NCI-H1092 treated with DMSO at 0.1 percent for 48 hours (cell line): ENCODE measurements at regions not wholly inside any gene's neighbourhood (a gene's known extent, or its start where the extent isn't known, plus 50 kb on each side); places are given as distances from the start of the nearest gene placed in this dataset.

Source experiments
- DNase-seq: peaks from one replicate; lab custom pipeline; 2025; lab: John Stamatoyannopoulos, UW

- no peak for DNase-seq
Observed at GRCh38 chr4:28973587-28974350, 1746.4 kb upstream of the PCDH7 start.

- no peak for DNase-seq
Observed at GRCh38 chr4:28976369-28976768, 1743.8 kb upstream of the PCDH7 start.

DNA sequence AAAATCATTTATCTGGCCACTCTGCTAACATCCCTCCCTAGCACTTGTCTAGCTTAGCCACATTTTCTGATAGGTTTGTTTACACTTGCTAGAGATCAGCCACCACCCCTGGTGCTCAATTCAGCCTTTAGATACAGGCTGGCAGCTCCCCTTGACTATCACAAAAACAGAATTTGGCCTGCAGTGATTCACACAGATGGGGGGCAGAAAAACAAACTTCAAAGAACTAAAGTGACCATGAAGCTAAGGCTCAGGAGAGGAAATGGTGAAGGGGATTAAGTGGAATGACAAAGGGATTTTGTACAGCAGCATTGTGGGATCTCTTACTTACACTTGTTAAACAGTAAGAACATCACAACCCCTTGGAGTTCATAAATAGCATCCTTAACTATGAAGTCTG, 1718.0 kb upstream of the PCDH7 start:
- no peak for DNase-seq

DNA sequence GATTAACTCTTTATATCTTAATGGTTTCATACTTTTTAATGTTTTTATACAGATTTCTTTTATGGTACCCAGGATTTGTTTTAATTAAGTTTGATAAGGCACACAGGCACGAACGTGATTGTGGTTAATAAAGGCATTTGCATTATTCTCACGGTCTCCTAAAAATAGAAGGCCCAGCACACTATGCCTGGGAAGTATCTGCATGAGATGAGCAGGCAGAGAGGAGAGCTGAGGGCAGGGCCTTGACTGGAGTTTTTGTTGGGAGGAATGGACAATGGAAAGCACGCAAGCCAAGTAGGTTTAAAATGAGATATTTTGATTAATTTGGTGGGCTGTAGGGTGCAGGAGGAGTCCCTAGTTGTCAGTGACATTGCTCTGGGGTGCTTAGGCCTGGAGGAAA, 1714.3 kb upstream of the PCDH7 start:
- no peak for DNase-seq

GRCh38 chr4:29009908-29010307, 1710.3 kb upstream of the PCDH7 start:
- DNase-seq = no peak

DNA sequence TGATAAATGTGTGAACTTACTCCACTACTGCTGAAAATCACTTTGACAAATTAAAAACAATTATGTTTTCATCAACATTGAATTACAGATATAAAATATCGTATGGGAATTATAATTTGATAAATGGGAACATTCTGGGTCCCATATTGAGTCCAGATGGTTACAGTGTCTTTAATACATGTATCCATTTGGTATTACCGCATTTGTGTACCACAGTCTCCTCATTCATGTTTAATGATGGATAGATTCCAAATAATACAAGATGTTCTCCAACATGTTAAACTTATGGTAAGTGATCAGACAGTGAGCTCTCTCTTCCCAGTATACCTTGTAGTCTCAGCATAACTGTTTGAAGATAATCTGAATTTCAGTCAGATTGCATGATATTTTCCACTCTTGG, 1706.8 kb upstream of the PCDH7 start:
- DNase-seq = no peak

GRCh38 chr4:29014555-29014954, 1705.6 kb upstream of the PCDH7 start:
- no peak for DNase-seq

DNA sequence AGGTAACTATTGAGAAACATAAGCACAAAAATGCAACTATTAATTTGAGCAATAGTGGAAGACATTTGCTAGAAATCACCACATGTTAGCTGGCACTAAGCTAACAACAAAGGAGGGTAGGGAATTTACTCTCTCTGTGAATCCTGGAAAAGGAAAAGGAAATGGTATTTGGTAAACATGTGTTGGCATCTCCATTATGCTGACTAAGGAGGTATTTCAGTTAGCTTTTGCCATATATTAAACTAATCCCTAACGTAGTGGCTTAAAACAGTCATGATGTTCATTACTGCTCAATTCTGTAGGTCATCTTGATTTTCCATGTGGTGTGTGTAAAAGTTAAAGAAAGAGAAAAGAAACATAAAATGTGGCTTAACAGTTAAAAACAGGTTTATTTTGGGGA, 1686.5 kb upstream of the PCDH7 start:
- no peak for DNase-seq

GRCh38 chr4:29037501-29037900, 1682.7 kb upstream of the PCDH7 start:
- DNase-seq = no peak

DNA sequence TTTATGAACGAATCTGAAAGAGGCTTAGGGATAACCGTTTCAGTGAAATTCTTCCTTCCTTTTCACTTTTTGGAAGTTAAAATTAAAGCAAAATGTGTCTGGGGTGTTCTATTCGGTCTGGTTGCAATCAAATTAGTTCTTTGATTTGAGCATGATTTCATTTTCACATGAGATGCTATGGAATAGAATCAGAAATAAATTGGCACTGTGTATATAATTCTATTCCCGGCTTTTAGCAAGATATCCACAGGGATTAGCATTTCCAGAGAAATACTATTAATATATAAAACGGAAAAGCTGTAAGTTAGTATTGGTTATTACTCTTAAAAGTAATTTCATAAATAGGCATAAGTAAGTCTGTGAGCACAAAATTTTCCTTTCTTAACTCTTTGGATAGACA, 1676.8 kb upstream of the PCDH7 start:
- DNase-seq = no peak

GRCh38 chr4:29046186-29046585, 1674.0 kb upstream of the PCDH7 start:
- no peak for DNase-seq

GRCh38 chr4:29046781-29047180, 1673.4 kb upstream of the PCDH7 start:
- DNase-seq = no peak

DNA sequence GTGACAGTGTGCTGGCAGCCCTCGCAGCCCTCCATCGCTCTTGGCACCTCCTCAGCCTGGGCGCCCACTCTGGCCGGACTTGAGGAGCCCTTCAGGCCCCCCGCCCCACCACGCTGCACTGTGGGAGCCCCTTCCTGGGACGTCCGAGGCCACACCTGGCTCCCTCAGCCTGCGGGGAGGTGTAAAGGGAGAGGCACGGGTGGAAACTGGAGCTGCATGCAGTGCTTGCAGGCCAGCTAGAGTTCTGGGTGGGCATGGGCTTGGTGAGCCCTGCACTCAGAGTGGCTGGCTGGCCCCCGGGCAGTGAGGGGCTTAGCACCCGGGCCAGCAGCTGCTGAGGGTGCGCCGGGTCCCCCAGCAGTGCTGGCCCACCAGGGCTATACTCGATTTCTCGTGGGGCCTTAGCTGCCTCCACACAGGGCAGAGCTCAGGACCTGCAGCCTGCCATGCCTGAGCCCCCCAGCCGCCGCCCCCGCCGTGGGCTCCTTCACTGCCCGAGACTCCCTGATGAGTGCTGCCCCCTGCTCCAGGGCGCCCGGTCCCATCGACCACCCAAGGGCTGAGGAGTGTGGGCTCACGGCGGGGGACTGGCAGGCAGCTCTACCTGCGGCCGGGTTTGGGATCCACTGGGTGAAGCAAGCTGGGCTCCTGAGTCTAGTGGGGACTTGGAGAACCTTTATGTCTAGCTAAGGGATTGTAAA, 1672.7 kb upstream of the PCDH7 start:
- no peak for DNase-seq

- DNase-seq = no peak
Observed at GRCh38 chr4:29051381-29051965, 1668.7 kb upstream of the PCDH7 start.

GRCh38 chr4:29052266-29052665, 1667.9 kb upstream of the PCDH7 start:
- DNase-seq = no peak

GRCh38 chr4:29058531-29058930, 1661.6 kb upstream of the PCDH7 start:
- no peak for DNase-seq

DNA sequence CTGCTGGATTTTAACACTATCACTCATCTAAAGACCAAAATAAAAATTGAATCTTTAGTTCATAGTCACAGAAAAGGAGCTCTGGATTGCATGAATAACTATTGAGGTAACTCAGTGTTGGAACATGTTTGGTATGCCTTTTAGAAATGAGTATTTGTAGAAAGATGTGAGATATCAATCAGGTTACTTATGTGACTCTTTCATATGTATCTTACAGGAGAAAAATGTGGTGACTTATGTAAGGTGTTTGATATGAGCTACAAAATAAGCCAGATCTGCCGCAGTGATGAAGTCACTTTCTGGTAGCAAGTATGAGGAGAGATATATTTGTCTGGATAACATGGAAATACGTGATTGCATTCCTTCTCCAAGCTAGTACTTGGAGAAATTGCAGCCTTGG, 1653.3 kb upstream of the PCDH7 start:
- DNase-seq = no peak

- no peak for DNase-seq
Observed at GRCh38 chr4:29073571-29073970, 1646.6 kb upstream of the PCDH7 start.

DNA sequence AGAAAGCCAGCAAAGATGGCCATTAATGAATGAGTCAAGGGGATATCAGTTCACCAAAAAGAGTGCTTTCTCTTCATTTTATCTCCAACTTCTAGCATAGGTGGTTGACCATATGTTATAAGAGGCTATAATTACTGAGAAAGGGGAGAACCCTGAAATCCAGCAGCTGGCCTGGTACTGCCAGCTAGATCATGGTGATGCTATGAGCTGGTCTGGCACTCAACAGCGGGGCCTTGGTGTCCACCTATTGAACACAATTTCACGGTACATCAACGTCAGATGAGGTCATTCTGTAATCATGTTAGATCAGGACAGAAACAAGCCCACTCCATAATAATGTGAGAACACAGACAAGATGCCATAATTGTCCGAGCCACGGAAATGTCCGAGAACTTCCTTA, 1644.8 kb upstream of the PCDH7 start:
- DNase-seq = no peak

GRCh38 chr4:29079260-29079659, 1640.9 kb upstream of the PCDH7 start:
- DNase-seq = no peak

DNA sequence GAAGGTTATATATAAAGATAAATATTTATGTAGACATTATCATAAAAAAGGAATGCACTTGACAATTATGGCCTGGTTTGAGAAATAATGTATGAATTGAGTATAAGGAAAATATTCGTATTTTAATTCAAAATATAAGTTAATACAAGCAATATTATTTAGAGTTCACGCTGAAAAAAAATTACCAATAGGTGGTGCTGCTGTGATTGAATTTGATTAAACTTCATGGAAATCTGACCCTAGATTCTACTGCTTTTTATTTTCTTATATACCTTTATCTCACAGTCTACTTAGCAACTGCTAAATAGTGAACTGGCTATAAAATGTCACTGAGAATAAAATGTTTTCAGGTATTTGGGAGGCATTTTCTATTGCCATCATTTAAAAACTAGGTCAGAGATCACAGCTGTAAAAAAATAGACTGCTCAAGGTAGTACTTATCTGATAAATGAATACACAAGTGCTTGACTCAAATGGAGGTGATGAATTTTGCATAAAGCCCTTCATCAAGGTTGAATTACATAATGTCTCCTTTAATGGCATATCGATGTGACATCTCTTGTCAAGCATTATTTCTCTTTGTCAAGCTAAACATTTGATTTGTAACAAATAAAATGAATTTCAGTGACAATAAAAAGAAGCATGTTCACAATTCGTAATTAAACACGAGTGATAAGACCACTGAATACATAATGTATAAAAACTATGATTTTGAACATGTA, 1638.8 kb upstream of the PCDH7 start:
- DNase-seq = peak; percentile 33

DNA sequence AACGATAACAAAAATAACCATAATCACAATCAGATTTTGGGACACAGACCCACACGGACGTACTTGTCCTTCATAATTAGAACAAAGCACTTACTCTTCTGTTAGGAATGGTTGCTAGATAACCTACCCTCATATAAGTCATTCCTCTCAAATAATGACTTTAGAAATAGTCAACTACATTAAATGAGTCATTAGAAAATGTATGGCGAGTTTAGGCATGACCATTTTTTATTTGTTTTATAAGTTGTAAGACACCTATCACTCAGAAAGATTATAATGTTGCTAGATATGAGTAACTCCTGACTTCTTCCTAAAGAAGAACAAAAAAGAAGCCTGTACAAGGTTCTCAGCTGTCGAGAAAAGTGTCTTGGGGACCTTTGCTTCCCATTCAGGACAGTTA, 1637.5 kb upstream of the PCDH7 start:
- DNase-seq = no peak

DNA sequence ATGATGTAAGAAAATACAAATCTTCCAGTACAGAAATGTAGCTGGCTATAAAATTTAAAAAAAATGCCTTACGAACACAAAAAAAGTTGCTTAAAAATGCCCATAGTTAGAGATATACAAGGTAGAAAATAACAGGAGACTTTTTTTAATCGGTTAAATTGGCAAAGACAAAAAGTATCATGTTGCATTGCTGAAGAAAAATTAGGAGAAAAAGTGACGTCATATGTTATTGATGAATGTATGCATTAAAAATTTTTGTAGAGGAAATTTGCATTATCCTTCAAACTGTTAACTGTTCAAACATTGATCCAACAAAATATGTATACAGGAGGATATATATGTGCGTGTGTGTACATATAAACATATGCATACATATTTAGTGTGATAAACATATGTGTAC, 1634.4 kb upstream of the PCDH7 start:
- DNase-seq = no peak
